Neural progenitor cell (in vitro differentiated cells): ENCODE measurements at regions not wholly inside any gene's neighbourhood (a gene's known extent, or its start where the extent isn't known, plus 50 kb on each side); places are given as distances from the start of the nearest gene placed in this dataset.

Experiments
- EZH2 ChIP-seq: fragments of 200-600 bp; sonication (generic); IDR thresholded peaks from 2 replicates; pipeline ENCODE4 v1.6.1; 2017; ENCODE audit warnings: antibody characterized with exemption, mild to moderate bottlenecking, moderate library complexity
- TF ChIP-seq, protein P1 (sequence below): fragments of 200-600 bp; sonication (generic); IDR thresholded peaks from 2 replicates; pipeline ENCODE4 v1.5.1; 2017; ENCODE audit warnings: antibody characterized with exemption, mild to moderate bottlenecking

DNA sequence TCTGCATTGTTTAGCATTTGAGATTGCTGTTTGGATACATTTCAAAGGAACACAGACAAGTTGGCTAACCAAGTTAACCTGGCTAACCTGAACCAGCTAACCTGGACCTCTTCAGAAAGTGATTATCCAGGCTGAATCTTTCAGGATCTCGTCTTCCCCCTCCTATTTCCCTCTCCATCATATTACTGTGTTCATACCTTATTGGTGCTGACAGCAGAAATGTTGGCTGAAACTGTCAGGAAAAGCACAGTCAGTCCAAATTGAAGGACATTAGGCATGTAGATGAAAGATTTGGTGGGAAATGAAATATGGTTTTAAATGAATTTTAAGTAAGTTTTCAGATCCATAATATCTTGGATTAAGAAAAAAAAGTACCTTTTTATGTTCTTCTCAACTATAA, 92.5 kb upstream of the NEUROD1 start:
- TF ChIP-seq, protein P1, sequence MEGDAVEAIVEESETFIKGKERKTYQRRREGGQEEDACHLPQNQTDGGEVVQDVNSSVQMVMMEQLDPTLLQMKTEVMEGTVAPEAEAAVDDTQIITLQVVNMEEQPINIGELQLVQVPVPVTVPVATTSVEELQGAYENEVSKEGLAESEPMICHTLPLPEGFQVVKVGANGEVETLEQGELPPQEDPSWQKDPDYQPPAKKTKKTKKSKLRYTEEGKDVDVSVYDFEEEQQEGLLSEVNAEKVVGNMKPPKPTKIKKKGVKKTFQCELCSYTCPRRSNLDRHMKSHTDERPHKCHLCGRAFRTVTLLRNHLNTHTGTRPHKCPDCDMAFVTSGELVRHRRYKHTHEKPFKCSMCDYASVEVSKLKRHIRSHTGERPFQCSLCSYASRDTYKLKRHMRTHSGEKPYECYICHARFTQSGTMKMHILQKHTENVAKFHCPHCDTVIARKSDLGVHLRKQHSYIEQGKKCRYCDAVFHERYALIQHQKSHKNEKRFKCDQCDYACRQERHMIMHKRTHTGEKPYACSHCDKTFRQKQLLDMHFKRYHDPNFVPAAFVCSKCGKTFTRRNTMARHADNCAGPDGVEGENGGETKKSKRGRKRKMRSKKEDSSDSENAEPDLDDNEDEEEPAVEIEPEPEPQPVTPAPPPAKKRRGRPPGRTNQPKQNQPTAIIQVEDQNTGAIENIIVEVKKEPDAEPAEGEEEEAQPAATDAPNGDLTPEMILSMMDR = no peak
- TF ChIP-seq EZH2 = no peak
